ENCODE measurements at regions not wholly inside any gene's neighbourhood (a gene's known extent, or its start where the extent isn't known, plus 50 kb on each side); places are given as distances from the start of the nearest gene placed in this dataset.
"Not testable (repeated sequence)": the region's sequence is repeated elsewhere in the genome, so short reads cannot be mapped to it uniquely, and the experiment has no call there.

GRCh38 chrX:18031726-18032375, 170.8 kb upstream of the RAI2 start:
- H3K27me3 ChIP-seq: no peaks in the 10 kb centered on the region
- no peak overlapping the region for H3K4me3 ChIP-seq
- 50 to 76% methylated on average over 2 to 7 of the region's 7 CpGs for WGBS, 2 donors (ENCODE audit: low coverage in 1 of 2)
- in situ Hi-C loops (cut with MboI; ENCODE audit: low pct_ligation_motif_present in 1 of 4, low pct_unique_long_range_greater_than_20kb in 1 of 4, low sequenced_read_pairs in 3 of 4) (no loop called here), intact Hi-C loops (cut with DNase I; ENCODE audit: low total_unique reads) (no loop called here)
- H3K4me1 ChIP-seq: no peaks in the 10 kb centered on the region
- no peaks in the 10 kb centered on the region for H3K9me3 ChIP-seq
- no peaks in the 10 kb centered on the region for H3K36me3 ChIP-seq
- TF ChIP-seq EP300 (IDR thresholded peaks at IDR 0.05; ENCODE audit: low read depth) (no peak), POLR2A (IDR thresholded peaks at IDR 0.05) (no peak), CTCF (IDR thresholded peaks at IDR 0.05) (no peak), POLR2AphosphoS5 (IDR thresholded peaks at IDR 0.05) (no peak)
- DNase-seq: no peak
- H3K27ac ChIP-seq: no peak overlapping the region

GRCh38 chrX:18030656-18031055, 169.6 kb upstream of the RAI2 start:
- H3K27ac ChIP-seq; H3K9me3 ChIP-seq; H3K27me3 ChIP-seq; DNase-seq; H3K36me3 ChIP-seq; H3K4me3 ChIP-seq; H3K4me1 ChIP-seq; intact Hi-C loops (cut with DNase I; ENCODE audit: low total_unique reads); in situ Hi-C loops (cut with MboI; ENCODE audit: low pct_ligation_motif_present in 1 of 4, low pct_unique_long_range_greater_than_20kb in 1 of 4, low sequenced_read_pairs in 3 of 4): not testable (repeated sequence)
- WGBS, 2 donors (ENCODE audit: low coverage in 1 of 2): 36% methylated on average over 1 of the region's 1 CpG; no CpG with 5 or more reads in 1 of the 2 donors

- intact Hi-C loops (cut with DNase I; ENCODE audit: low total_unique reads): no loop called here
- 50 to 71% methylated on average over 4 to 8 of the region's 8 CpGs for WGBS, 2 donors (ENCODE audit: low coverage in 1 of 2)
- Histone ChIP-seq H3K4me1 (no peaks in the 10 kb centered on the region), H3K27me3 (no peaks in the 10 kb centered on the region), H3K4me3 (no peak overlapping the region), H3K27ac (no peak overlapping the region), H3K9me3 (no peaks in the 10 kb centered on the region), H3K36me3 (no peaks in the 10 kb centered on the region)
- no peak for DNase-seq
- in situ Hi-C loops (cut with MboI; ENCODE audit: low pct_ligation_motif_present in 1 of 4, low pct_unique_long_range_greater_than_20kb in 1 of 4, low sequenced_read_pairs in 3 of 4): no loop called here
- TF ChIP-seq EP300 (IDR thresholded peaks at IDR 0.05; ENCODE audit: low read depth): no peak
- no peak for TF ChIP-seq CTCF (IDR thresholded peaks at IDR 0.05)
- no peak for TF ChIP-seq POLR2A (IDR thresholded peaks at IDR 0.05)
- TF ChIP-seq POLR2AphosphoS5 (IDR thresholded peaks at IDR 0.05): no peak
These were observed 165.1 kb upstream of the RAI2 start for GRCh38 chrX:18026166-18026565.

DNA sequence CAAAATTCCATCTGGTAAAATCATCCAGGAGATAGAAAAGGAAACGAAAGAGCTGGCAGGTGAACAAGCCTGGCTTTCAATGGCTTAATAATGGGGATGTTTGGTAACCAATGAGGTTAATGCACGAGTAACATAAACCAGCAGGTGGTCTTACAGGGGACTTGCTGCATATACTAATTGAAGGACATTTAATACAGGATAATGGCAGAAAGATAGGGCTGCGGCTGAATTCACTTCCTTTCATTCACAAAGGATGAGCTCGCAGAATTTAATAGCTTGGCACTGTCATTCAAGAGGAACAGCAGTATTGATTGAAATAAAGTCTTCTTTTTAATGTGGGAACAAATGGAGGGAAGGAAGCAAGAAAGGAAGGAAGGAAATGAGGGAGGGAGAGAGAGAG, 156.3 kb upstream of the RAI2 start:
- in situ Hi-C loops (cut with MboI; ENCODE audit: low pct_ligation_motif_present in 1 of 4, low pct_unique_long_range_greater_than_20kb in 1 of 4, low sequenced_read_pairs in 3 of 4): no loop called here
- WGBS, 2 donors (ENCODE audit: low coverage in 1 of 2): 60% methylated on average over 4 of the region's 4 CpGs; no CpG with 5 or more reads in 1 of the 2 donors
- intact Hi-C loops (cut with DNase I; ENCODE audit: low total_unique reads): no loop called here

DNA sequence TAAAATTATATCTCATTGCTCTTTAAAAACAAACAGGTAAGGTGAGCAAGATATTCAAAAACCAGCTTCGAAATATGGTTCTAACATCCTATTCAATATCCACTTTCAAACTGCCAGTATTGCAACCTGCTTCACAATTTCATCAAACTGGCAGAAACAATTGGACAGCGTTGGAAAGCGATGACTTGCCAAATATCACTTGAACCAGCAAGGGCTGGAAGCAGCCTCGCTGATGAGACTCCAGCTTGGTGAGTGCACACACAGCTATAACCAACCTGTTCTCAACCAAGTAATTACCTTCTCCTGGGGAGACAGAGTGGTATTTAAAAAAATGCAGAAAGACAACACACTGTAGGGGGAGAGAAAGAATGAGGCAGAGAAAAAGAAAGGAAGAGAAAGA, 155.8 kb upstream of the RAI2 start:
- intact Hi-C loops (cut with DNase I; ENCODE audit: low total_unique reads): no loop called here
- Histone ChIP-seq H3K36me3 (no peaks in the 10 kb centered on the region), H3K4me1 (no peaks in the 10 kb centered on the region), H3K9me3 (no peaks in the 10 kb centered on the region), H3K4me3 (no peak overlapping the region), H3K27me3 (no peaks in the 10 kb centered on the region), H3K27ac (no peak overlapping the region)
- TF ChIP-seq POLR2AphosphoS5 (IDR thresholded peaks at IDR 0.05) (no peak), POLR2A (IDR thresholded peaks at IDR 0.05) (no peak), EP300 (IDR thresholded peaks at IDR 0.05; ENCODE audit: low read depth) (no peak), CTCF (IDR thresholded peaks at IDR 0.05) (no peak)
- no peak for DNase-seq
- in situ Hi-C loops (cut with MboI; ENCODE audit: low pct_ligation_motif_present in 1 of 4, low pct_unique_long_range_greater_than_20kb in 1 of 4, low sequenced_read_pairs in 3 of 4): no loop called here
- 60 to 77% methylated on average over 1 to 4 of the region's 4 CpGs for WGBS, 2 donors (ENCODE audit: low coverage in 1 of 2)

More for the DNA sequence above, 156.3 kb upstream of the RAI2 start:
- no peaks in the 10 kb centered on the region for H3K9me3 ChIP-seq
- H3K4me1 ChIP-seq: no peaks in the 10 kb centered on the region
- H3K4me3 ChIP-seq: no peak overlapping the region
- H3K27me3 ChIP-seq: no peaks in the 10 kb centered on the region
- no peaks in the 10 kb centered on the region for H3K36me3 ChIP-seq
- no peak for DNase-seq
- no peak overlapping the region for H3K27ac ChIP-seq
- no peak for TF ChIP-seq POLR2AphosphoS5 (IDR thresholded peaks at IDR 0.05)
